ENCODE measurements at regions not wholly inside any gene's neighbourhood (a gene's known extent, or its start where the extent isn't known, plus 50 kb on each side); places are given as distances from the start of the nearest gene placed in this dataset.
"Not testable (repeated sequence)": the region's sequence is repeated elsewhere in the genome, so short reads cannot be mapped to it uniquely, and the experiment has no call there.

GRCh38 chr4:13797061-13797460 lies 169.5 kb upstream of the BOD1L1 start:
- no peaks in the 10 kb centered on the region for H3K36me3 Mint-ChIP-seq (ENCODE audit: unreplicated experiment)
- H3K9me3 Mint-ChIP-seq (ENCODE audit: unreplicated experiment) = no peaks in the 10 kb centered on the region
- H3K4me1 Mint-ChIP-seq (ENCODE audit: unreplicated experiment) = no peaks in the 10 kb centered on the region
- H3K27me3 Mint-ChIP-seq (ENCODE audit: unreplicated experiment) = peaks cover 49% of the 10 kb centered on the region
- no peak for TF ChIP-seq CTCF (IDR thresholded peaks at IDR 0.05)
- no peak overlapping the region for H3K27ac Mint-ChIP-seq (ENCODE audit: unreplicated experiment)
- H3K4me3 Mint-ChIP-seq (ENCODE audit: unreplicated experiment) = no peak overlapping the region
- DNase-seq (ENCODE audit: extremely low spot score, unreplicated experiment) = no peak

GRCh38 chr4:13815231-13815630 lies 187.7 kb upstream of the BOD1L1 start:
- DNase-seq (ENCODE audit: extremely low spot score, unreplicated experiment) = no peak
- no peaks in the 10 kb centered on the region for H3K4me1 Mint-ChIP-seq (ENCODE audit: unreplicated experiment)
- H3K27ac Mint-ChIP-seq (ENCODE audit: unreplicated experiment) = no peak overlapping the region
- H3K4me3 Mint-ChIP-seq (ENCODE audit: unreplicated experiment) = no peak overlapping the region
- no peaks in the 10 kb centered on the region for H3K9me3 Mint-ChIP-seq (ENCODE audit: unreplicated experiment)
- TF ChIP-seq CTCF (IDR thresholded peaks at IDR 0.05) = no peak
- no peaks in the 10 kb centered on the region for H3K36me3 Mint-ChIP-seq (ENCODE audit: unreplicated experiment)
- peaks cover 2% of the 10 kb centered on the region for H3K27me3 Mint-ChIP-seq (ENCODE audit: unreplicated experiment)

GRCh38 chr4:13816472-13816871 lies 188.9 kb upstream of the BOD1L1 start:
- H3K4me1 Mint-ChIP-seq (ENCODE audit: unreplicated experiment) = no peaks in the 10 kb centered on the region
- H3K36me3 Mint-ChIP-seq (ENCODE audit: unreplicated experiment) = no peaks in the 10 kb centered on the region
- no peaks in the 10 kb centered on the region for H3K9me3 Mint-ChIP-seq (ENCODE audit: unreplicated experiment)
- TF ChIP-seq CTCF (IDR thresholded peaks at IDR 0.05) = no peak
- H3K27ac Mint-ChIP-seq (ENCODE audit: unreplicated experiment) = no peak overlapping the region
- DNase-seq (ENCODE audit: extremely low spot score, unreplicated experiment) = no peak
- no peak overlapping the region for H3K4me3 Mint-ChIP-seq (ENCODE audit: unreplicated experiment)
- peaks cover 2% of the 10 kb centered on the region for H3K27me3 Mint-ChIP-seq (ENCODE audit: unreplicated experiment)

- H3K27ac Mint-ChIP-seq (ENCODE audit: unreplicated experiment) = no peak overlapping the region
- no peaks in the 10 kb centered on the region for H3K4me1 Mint-ChIP-seq (ENCODE audit: unreplicated experiment)
- no peak for TF ChIP-seq CTCF (IDR thresholded peaks at IDR 0.05)
- no peak overlapping the region for H3K4me3 Mint-ChIP-seq (ENCODE audit: unreplicated experiment)
- DNase-seq (ENCODE audit: extremely low spot score, unreplicated experiment) = no peak
- peaks cover 18% of the 10 kb centered on the region for H3K9me3 Mint-ChIP-seq (ENCODE audit: unreplicated experiment)
- peaks cover 6% of the 10 kb centered on the region for H3K36me3 Mint-ChIP-seq (ENCODE audit: unreplicated experiment)
- peaks cover 2% of the 10 kb centered on the region for H3K27me3 Mint-ChIP-seq (ENCODE audit: unreplicated experiment)
Measured at GRCh38 chr4:13821522-13821921, 194.0 kb upstream of the BOD1L1 start.

GRCh38 chr4:13825822-13826221 lies 198.3 kb upstream of the BOD1L1 start:
- H3K4me1 Mint-ChIP-seq (ENCODE audit: unreplicated experiment); H3K27ac Mint-ChIP-seq (ENCODE audit: unreplicated experiment); DNase-seq (ENCODE audit: extremely low spot score, unreplicated experiment); H3K27me3 Mint-ChIP-seq (ENCODE audit: unreplicated experiment); H3K36me3 Mint-ChIP-seq (ENCODE audit: unreplicated experiment); H3K4me3 Mint-ChIP-seq (ENCODE audit: unreplicated experiment): not testable (repeated sequence)
- peaks cover 18% of the 10 kb centered on the region for H3K9me3 Mint-ChIP-seq (ENCODE audit: unreplicated experiment)

- Mint-ChIP-seq H3K4me3 (ENCODE audit: unreplicated experiment) (no peak overlapping the region), H3K27me3 (ENCODE audit: unreplicated experiment) (no peaks in the 10 kb centered on the region), H3K27ac (ENCODE audit: unreplicated experiment) (no peak overlapping the region), H3K9me3 (ENCODE audit: unreplicated experiment) (peaks cover 4% of the 10 kb centered on the region), H3K4me1 (ENCODE audit: unreplicated experiment) (peaks cover 9% of the 10 kb centered on the region), H3K36me3 (ENCODE audit: unreplicated experiment) (no peaks in the 10 kb centered on the region)
- TF ChIP-seq CTCF (IDR thresholded peaks at IDR 0.05) = no peak
- no peak for DNase-seq (ENCODE audit: extremely low spot score, unreplicated experiment)
Measured at GRCh38 chr4:13829457-13829856, 201.9 kb upstream of the BOD1L1 start.
